Fibroblast of pulmonary artery (primary cell): ENCODE measurements at regions not wholly inside any gene's neighbourhood (a gene's known extent, or its start where the extent isn't known, plus 50 kb on each side); places are given as distances from the start of the nearest gene placed in this dataset.
A peak's percentile ranks its signal among the peaks of the same experiment; 100 is the strongest.

Experiments
- DNase-seq: peaks from one replicate; pipeline ENCODE4 v3.0.0-alpha.2; 2010; ENCODE audit warnings: low read depth
- H3K4me3 ChIP-seq: replicated peaks from 2 replicates; pipeline ENCODE4 v1.5.1; 2011; ENCODE audit warnings: low read depth, mild to moderate bottlenecking, control low read depth, low read length, moderate library complexity
- CTCF ChIP-seq: IDR thresholded peaks from 2 replicates; pipeline ENCODE4 v1.5.1; 2011; ENCODE audit warnings: mild to moderate bottlenecking, control low read depth, low read length, inconsistent platforms; ENCODE audit errors: missing control alignments

- peak; percentile 35 for DNase-seq
- no peak overlapping the region for H3K4me3 ChIP-seq
- no peak for TF ChIP-seq CTCF
Measured at GRCh38 chr5:40291338-40291737, 388.4 kb upstream of the PTGER4 start.

GRCh38 chr5:40288800-40289485, 390.8 kb upstream of the PTGER4 start:
- H3K4me3 ChIP-seq, result no peak overlapping the region
- TF ChIP-seq CTCF, result no peak
- DNase-seq, result no peak

GRCh38 chr5:40284863-40285262, 394.9 kb upstream of the PTGER4 start:
- no peak overlapping the region for H3K4me3 ChIP-seq
- TF ChIP-seq CTCF, result no peak
- no peak for DNase-seq

GRCh38 chr5:40278881-40279280, 400.8 kb upstream of the PTGER4 start:
- no peak for TF ChIP-seq CTCF
- DNase-seq, result no peak
- no peak overlapping the region for H3K4me3 ChIP-seq

GRCh38 chr5:40277161-40277906, 402.4 kb upstream of the PTGER4 start:
- no peak overlapping the region for H3K4me3 ChIP-seq
- DNase-seq, result no peak
- no peak for TF ChIP-seq CTCF

GRCh38 chr5:40276426-40277102, 403.2 kb upstream of the PTGER4 start:
- DNase-seq, result no peak
- no peak for TF ChIP-seq CTCF
- no peak overlapping the region for H3K4me3 ChIP-seq
